BJ (cell line): ENCODE measurements at regions not wholly inside any gene's neighbourhood (a gene's known extent, or its start where the extent isn't known, plus 50 kb on each side); places are given as distances from the start of the nearest gene placed in this dataset.
"Not testable (repeated sequence)": the region's sequence is repeated elsewhere in the genome, so short reads cannot be mapped to it uniquely, and the experiment has no call there.

Experiments
- CTCF ChIA-PET: fragments of 350-600 bp; formaldehyde crosslinking; extraction: SDS; loops from one replicate; lab custom pipeline; 2021; ENCODE audit warnings: antibody characterized with exemption, inconsistent platforms; lab: Yijun Ruan, JAX
- POLR2A ChIA-PET: fragments of 300-600 bp; sonication (Branson Sonifier 250); formaldehyde crosslinking; extraction: SDS; loops from one replicate; lab custom pipeline; 2021; ENCODE audit warnings: antibody characterized with exemption; lab: Charles Lee
- DNase-seq: peaks from one replicate; pipeline ENCODE4 v3.0.0-alpha.2; 2011; ENCODE audit warnings: low read depth
- H3K27me3 ChIP-seq: 2 replicates; pipeline ENCODE4 v1.6.0; 2011; ENCODE audit warnings: low read length; ENCODE audit not compliant: control insufficient read depth, insufficient read depth
- H3K36me3 ChIP-seq: 2 replicates; pipeline ENCODE4 v1.5.1; 2011; ENCODE audit warnings: low read length; ENCODE audit not compliant: control insufficient read depth, insufficient read depth
- H3K4me3 ChIP-seq: 2 replicates; pipeline ENCODE4 v1.5.1; 2011; ENCODE audit warnings: low read depth, mild to moderate bottlenecking, control low read depth, low read length
- TF ChIP-seq, protein P1 (sequence below): IDR thresholded peaks from 2 replicates; pipeline ENCODE4 v1.5.1; 2011; ENCODE audit warnings: low read depth, mild to moderate bottlenecking, control low read depth, inconsistent platforms, low read length, moderate library complexity; ENCODE audit not compliant: insufficient read depth

DNA sequence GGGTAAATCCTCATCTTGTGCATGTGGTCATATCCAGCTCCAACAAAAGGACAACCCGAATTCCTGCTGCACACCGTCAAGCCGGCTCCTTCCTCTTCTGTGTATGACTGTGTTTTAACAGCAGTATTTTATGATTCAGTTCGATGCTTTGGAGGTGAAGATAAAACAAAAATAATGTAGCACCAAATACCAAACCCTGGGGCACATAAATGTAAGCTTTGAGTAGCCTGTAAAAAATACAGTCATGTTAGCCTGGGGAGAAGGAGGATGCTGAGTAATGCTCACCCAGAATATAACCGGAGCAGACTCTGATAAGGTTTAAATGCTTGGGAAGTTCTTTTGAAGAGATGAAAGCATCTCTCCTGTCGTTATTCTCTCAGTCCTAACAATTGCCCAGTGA is 225.0 kb downstream of the SUCLG1 start:
- ChIA-PET CTCF (interaction anchor here (0.6 kb wide), 1 partner anchor 196 kb away, joined by 3 read pairs; no protein-coding TSS in a partner anchor), POLR2A (no interaction called here)
- TF ChIP-seq, protein P1, sequence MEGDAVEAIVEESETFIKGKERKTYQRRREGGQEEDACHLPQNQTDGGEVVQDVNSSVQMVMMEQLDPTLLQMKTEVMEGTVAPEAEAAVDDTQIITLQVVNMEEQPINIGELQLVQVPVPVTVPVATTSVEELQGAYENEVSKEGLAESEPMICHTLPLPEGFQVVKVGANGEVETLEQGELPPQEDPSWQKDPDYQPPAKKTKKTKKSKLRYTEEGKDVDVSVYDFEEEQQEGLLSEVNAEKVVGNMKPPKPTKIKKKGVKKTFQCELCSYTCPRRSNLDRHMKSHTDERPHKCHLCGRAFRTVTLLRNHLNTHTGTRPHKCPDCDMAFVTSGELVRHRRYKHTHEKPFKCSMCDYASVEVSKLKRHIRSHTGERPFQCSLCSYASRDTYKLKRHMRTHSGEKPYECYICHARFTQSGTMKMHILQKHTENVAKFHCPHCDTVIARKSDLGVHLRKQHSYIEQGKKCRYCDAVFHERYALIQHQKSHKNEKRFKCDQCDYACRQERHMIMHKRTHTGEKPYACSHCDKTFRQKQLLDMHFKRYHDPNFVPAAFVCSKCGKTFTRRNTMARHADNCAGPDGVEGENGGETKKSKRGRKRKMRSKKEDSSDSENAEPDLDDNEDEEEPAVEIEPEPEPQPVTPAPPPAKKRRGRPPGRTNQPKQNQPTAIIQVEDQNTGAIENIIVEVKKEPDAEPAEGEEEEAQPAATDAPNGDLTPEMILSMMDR: no peak
- Histone ChIP-seq H3K27me3 (no peaks in the 10 kb centered on the region), H3K4me3 (no peak overlapping the region), H3K36me3 (no peaks in the 10 kb centered on the region)
- no peak for DNase-seq

DNA sequence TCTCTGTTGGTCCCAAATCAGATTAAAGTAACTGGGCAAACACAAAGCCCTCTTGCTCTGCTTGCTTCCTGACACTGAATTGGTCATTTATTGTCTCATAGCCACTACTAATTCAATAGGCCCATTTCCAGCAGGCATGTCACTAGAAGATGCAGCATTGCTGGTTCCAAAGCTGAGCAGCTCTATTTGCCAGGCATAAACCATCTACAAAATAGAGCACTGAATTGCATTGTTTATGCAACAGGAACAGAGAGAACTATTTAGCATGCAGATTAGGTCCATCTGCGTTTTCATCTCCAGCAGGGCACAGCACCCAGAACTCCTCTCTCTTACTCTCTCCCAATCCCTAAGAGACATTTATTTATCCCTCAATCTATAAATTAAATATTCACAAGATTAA is 227.6 kb downstream of the SUCLG1 start:
- no peak for DNase-seq
- no peaks in the 10 kb centered on the region for H3K27me3 ChIP-seq
- no peaks in the 10 kb centered on the region for H3K36me3 ChIP-seq
- POLR2A ChIA-PET: no interaction called here
- TF ChIP-seq, protein P1: no peak
- H3K4me3 ChIP-seq: no peak overlapping the region
- CTCF ChIA-PET: no interaction called here

DNA sequence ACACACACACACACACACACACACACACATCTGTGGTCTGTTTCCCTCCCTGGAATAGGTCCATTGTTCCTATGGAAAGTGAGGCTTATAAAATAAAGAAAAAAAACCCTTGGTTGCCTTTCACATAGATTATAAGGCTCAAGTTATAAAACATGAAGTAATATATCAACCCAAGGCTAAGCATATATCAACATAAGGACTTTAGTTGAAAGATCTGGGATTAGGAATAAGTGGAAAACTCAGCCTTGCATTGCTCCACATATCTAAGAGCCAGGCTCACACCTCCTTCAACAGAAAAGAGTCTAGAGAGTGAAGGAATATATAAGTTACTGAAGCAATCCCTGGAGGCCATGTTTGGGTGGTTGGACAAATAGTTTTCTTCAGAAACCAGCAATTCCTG is 235.0 kb downstream of the SUCLG1 start:
- H3K4me3 ChIP-seq: no peak overlapping the region
- POLR2A ChIA-PET: no interaction called here
- DNase-seq: no peak
- H3K27me3 ChIP-seq: no peaks in the 10 kb centered on the region
- TF ChIP-seq, protein P1: no peak
- H3K36me3 ChIP-seq: no peaks in the 10 kb centered on the region
- CTCF ChIA-PET: no interaction called here

DNA sequence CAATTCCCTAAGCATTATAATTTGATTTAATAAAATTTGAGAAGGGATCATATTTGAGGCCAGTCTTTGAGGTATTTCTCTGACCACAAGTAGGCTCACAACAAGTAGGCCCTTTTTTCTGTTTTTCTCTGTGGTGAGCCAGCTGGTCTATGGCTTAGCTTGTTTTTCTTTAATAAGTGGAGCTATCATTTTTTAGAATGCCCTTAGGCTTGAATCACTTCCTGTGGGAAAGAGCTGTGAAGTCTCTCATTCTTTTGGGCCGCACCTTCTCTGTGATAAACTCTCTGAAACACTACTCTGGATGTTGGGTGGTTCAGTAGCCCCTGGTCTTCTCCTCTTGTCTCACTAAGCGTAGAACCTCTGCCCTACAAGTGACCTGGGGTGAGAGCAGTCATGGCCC is 235.9 kb downstream of the SUCLG1 start:
- no peaks in the 10 kb centered on the region for H3K27me3 ChIP-seq
- no peak for DNase-seq
- ChIA-PET CTCF (no interaction called here), POLR2A (no interaction called here)
- H3K4me3 ChIP-seq: no peak overlapping the region
- TF ChIP-seq, protein P1: no peak
- H3K36me3 ChIP-seq: no peaks in the 10 kb centered on the region

DNA sequence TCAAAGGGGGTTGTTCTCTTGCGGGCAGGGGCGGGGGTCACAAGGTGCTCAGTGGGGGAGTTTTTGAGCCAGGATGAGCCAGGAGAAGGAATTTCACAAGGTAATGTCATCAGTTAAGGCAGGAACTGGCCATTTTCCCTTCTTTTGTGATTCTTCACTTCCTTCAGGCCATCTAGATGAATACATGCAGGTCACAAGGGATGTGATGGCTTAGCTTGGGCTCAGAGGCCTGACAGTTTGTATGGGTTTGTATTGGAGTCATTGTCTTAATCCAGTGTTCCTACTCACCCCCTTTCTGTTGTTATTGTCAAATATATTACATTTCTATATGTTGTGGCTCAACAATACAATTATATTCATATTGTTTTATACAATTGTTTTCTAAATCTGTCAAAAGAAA is 238.0 kb downstream of the SUCLG1 start:
- DNase-seq: not testable (repeated sequence)

DNA sequence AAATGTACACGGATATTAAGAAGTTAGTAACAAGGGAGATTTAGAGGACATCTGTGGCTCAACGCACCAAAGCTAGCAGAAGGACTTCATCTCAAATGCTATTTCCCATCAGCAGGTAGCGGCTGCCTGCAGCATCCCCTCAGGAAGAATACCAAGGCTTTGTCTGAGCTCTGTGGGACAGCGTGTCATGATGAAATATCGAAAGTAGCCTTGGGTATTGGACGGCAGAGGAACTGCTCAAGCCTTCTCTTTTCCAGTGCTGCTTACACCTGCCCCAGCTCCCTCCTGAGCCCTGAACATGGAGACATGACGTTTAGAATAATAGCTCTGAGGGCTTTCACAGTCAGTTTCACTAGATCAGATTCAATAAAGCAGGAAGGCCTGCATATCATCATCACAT is 241.6 kb downstream of the SUCLG1 start:
- no peaks in the 10 kb centered on the region for H3K36me3 ChIP-seq
- no peak for DNase-seq
- POLR2A ChIA-PET: no interaction called here
- CTCF ChIA-PET: no interaction called here
- H3K27me3 ChIP-seq: no peaks in the 10 kb centered on the region
- no peak overlapping the region for H3K4me3 ChIP-seq
- TF ChIP-seq, protein P1: no peak

More for the DNA sequence above, 238.0 kb downstream of the SUCLG1 start:
- POLR2A ChIA-PET, H3K4me3 ChIP-seq, H3K27me3 ChIP-seq, H3K36me3 ChIP-seq, CTCF ChIA-PET: not testable (repeated sequence)
